ENCODE measurements at regions not wholly inside any gene's neighbourhood (a gene's known extent, or its start where the extent isn't known, plus 50 kb on each side); places are given as distances from the start of the nearest gene placed in this dataset.
"Not testable (repeated sequence)": the region's sequence is repeated elsewhere in the genome, so short reads cannot be mapped to it uniquely, and the experiment has no call there.

- Histone ChIP-seq H3K9ac (no peak overlapping the region), H3K27me3 (no peaks in the 10 kb centered on the region), H2AFZ (replicated peaks) (no peak overlapping the region), H3K27ac (no peak overlapping the region), H3K79me2 (ENCODE audit: low read depth) (no peaks in the 10 kb centered on the region), H3K9me3 (ENCODE audit: low read depth) (no peaks in the 10 kb centered on the region), H3K4me2 (no peak overlapping the region), H3K4me3 (no peak overlapping the region), H4K20me1 (ENCODE audit: low read depth) (no peaks in the 10 kb centered on the region), H3F3A (ENCODE audit: low read depth) (no peaks in the 10 kb centered on the region), H3K4me1 (no peaks in the 10 kb centered on the region), H3K36me3 (no peaks in the 10 kb centered on the region)
- Mint-ChIP-seq H3K9me3 (peaks cover 3% of the 10 kb centered on the region), H3K4me3 (no peak overlapping the region), H3K27ac (peak overlapping the region; percentile 80), H3K27me3 (ENCODE audit: insufficient read depth, low read depth) (peaks cover 2% of the 10 kb centered on the region), H3K4me1 (peaks cover 24% of the 10 kb centered on the region), H3K36me3 (no peaks in the 10 kb centered on the region)
- DNase-seq (ENCODE audit: low spot score) = no peak
- TF ChIP-seq EZH2phosphoT487 (IDR thresholded peaks at IDR 0.05) (no peak), CTCF (IDR thresholded peaks at IDR 0.05) (no peak), EZH2 (IDR thresholded peaks at IDR 0.05) (no peak)
These were observed 148.0 kb upstream of the NPY2R start for GRCh38 chr4:155060419-155060818.

GRCh38 chr4:155060873-155061272 lies 147.6 kb upstream of the NPY2R start:
- Histone ChIP-seq H3K27ac (no peak overlapping the region), H3K4me1 (no peaks in the 10 kb centered on the region), H3F3A (ENCODE audit: low read depth) (no peaks in the 10 kb centered on the region), H3K4me3 (no peak overlapping the region), H4K20me1 (ENCODE audit: low read depth) (no peaks in the 10 kb centered on the region), H3K36me3 (no peaks in the 10 kb centered on the region), H3K79me2 (ENCODE audit: low read depth) (no peaks in the 10 kb centered on the region), H3K9ac (no peak overlapping the region), H3K4me2 (no peak overlapping the region), H3K9me3 (ENCODE audit: low read depth) (no peaks in the 10 kb centered on the region), H2AFZ (replicated peaks) (no peak overlapping the region), H3K27me3 (no peaks in the 10 kb centered on the region)
- no peak overlapping the region for H3K27ac Mint-ChIP-seq
- H3K4me3 Mint-ChIP-seq = no peak overlapping the region
- peaks cover 2% of the 10 kb centered on the region for H3K27me3 Mint-ChIP-seq (ENCODE audit: insufficient read depth, low read depth)
- peaks cover 3% of the 10 kb centered on the region for H3K9me3 Mint-ChIP-seq
- peaks cover 24% of the 10 kb centered on the region for H3K4me1 Mint-ChIP-seq
- DNase-seq (ENCODE audit: low spot score) = no peak
- H3K36me3 Mint-ChIP-seq = no peaks in the 10 kb centered on the region
- TF ChIP-seq EZH2phosphoT487 (IDR thresholded peaks at IDR 0.05) = no peak
- no peak for TF ChIP-seq EZH2 (IDR thresholded peaks at IDR 0.05)
- no peak for TF ChIP-seq CTCF (IDR thresholded peaks at IDR 0.05)

- no peaks in the 10 kb centered on the region for H3K27me3 ChIP-seq
- TF ChIP-seq EZH2 (IDR thresholded peaks at IDR 0.05) (no peak), CTCF (IDR thresholded peaks at IDR 0.05) (no peak), EZH2phosphoT487 (IDR thresholded peaks at IDR 0.05) (no peak)
- Mint-ChIP-seq H3K9me3 (peaks cover 3% of the 10 kb centered on the region), H3K36me3 (no peaks in the 10 kb centered on the region), H3K27me3 (ENCODE audit: insufficient read depth, low read depth) (peaks cover 2% of the 10 kb centered on the region), H3K4me3 (no peak overlapping the region), H3K27ac (no peak overlapping the region), H3K4me1 (peaks cover 24% of the 10 kb centered on the region)
- H3K9me3 ChIP-seq (ENCODE audit: low read depth) = no peaks in the 10 kb centered on the region
- H2AFZ ChIP-seq (replicated peaks) = no peak overlapping the region
- H3K79me2 ChIP-seq (ENCODE audit: low read depth) = no peaks in the 10 kb centered on the region
- DNase-seq (ENCODE audit: low spot score) = no peak
- no peak overlapping the region for H3K27ac ChIP-seq
- H3K9ac ChIP-seq = no peak overlapping the region
- no peaks in the 10 kb centered on the region for H3K36me3 ChIP-seq
- H4K20me1 ChIP-seq (ENCODE audit: low read depth) = no peaks in the 10 kb centered on the region
- H3K4me2 ChIP-seq = no peak overlapping the region
- H3K4me1 ChIP-seq = no peaks in the 10 kb centered on the region
- H3K4me3 ChIP-seq = no peak overlapping the region
- H3F3A ChIP-seq (ENCODE audit: low read depth) = no peaks in the 10 kb centered on the region
These were observed 145.5 kb upstream of the NPY2R start for GRCh38 chr4:155062948-155063347.

- H3K4me3 Mint-ChIP-seq; H3K9me3 Mint-ChIP-seq; DNase-seq (ENCODE audit: low spot score); H4K20me1 ChIP-seq (ENCODE audit: low read depth); H3K9ac ChIP-seq; H3F3A ChIP-seq (ENCODE audit: low read depth); H3K79me2 ChIP-seq (ENCODE audit: low read depth); H3K4me3 ChIP-seq; H3K4me1 ChIP-seq; H2AFZ ChIP-seq (replicated peaks); H3K9me3 ChIP-seq (ENCODE audit: low read depth); H3K27ac Mint-ChIP-seq; H3K4me2 ChIP-seq; H3K27ac ChIP-seq; H3K27me3 Mint-ChIP-seq (ENCODE audit: insufficient read depth, low read depth); H3K27me3 ChIP-seq; H3K36me3 Mint-ChIP-seq; H3K36me3 ChIP-seq: not testable (repeated sequence)
- peaks cover 16% of the 10 kb centered on the region for H3K4me1 Mint-ChIP-seq
These were observed 143.5 kb upstream of the NPY2R start for GRCh38 chr4:155064934-155065333.
